ENCODE measurements at regions not wholly inside any gene's neighbourhood (a gene's known extent, or its start where the extent isn't known, plus 50 kb on each side); places are given as distances from the start of the nearest gene placed in this dataset.

DNA sequence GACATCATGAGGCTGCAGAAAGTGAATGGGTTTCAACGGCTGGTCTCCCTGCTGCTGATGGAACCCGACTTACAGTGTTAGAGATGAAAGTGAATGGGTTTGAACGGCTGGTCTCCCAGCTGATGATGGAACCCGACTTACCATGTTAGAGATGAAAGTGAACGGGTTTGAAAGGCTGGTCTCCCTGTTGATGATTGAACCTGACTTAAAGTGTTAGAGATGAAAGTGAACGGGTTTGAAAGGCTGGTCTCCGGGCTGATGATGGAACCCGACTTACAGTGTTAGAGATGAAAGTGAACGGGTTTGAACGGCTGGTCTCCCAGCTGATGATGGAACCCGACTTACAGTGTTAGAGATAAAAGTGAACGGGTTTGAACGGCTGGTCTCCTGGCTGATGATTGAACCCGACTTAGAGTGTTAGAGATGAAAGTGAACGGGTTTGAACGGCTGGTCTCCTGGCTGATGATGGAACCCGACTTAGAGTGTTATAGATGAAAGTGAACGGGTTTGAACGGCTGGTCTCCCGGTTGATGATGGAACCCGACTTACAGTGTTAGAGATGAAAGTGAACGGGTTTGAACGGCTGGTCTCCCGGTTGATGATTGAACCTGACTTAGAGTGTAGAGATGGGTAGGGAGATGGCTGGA is 76.1 kb upstream of the ALKAL2 start:
- TF ChIP-seq, protein P1, sequence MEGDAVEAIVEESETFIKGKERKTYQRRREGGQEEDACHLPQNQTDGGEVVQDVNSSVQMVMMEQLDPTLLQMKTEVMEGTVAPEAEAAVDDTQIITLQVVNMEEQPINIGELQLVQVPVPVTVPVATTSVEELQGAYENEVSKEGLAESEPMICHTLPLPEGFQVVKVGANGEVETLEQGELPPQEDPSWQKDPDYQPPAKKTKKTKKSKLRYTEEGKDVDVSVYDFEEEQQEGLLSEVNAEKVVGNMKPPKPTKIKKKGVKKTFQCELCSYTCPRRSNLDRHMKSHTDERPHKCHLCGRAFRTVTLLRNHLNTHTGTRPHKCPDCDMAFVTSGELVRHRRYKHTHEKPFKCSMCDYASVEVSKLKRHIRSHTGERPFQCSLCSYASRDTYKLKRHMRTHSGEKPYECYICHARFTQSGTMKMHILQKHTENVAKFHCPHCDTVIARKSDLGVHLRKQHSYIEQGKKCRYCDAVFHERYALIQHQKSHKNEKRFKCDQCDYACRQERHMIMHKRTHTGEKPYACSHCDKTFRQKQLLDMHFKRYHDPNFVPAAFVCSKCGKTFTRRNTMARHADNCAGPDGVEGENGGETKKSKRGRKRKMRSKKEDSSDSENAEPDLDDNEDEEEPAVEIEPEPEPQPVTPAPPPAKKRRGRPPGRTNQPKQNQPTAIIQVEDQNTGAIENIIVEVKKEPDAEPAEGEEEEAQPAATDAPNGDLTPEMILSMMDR (IDR thresholded peaks at IDR 0.05; ENCODE audit: low read depth, low read length), result no peak
- no peak for TF ChIP-seq EZH2phosphoT487 (IDR thresholded peaks at IDR 0.05; ENCODE audit: low read depth)

Measured in OCI-LY3 (cell line).